HL-60 (cell line): ENCODE measurements at regions not wholly inside any gene's neighbourhood (a gene's known extent, or its start where the extent isn't known, plus 50 kb on each side); places are given as distances from the start of the nearest gene placed in this dataset.

Source experiments
- DNase-seq, 2 experiments: peaks; one replicate each; pipeline ENCODE4 v3.0.0-alpha.2; 2010 to 2020; ENCODE audit warnings: low read depth in 1 of 2, low spot score in 1 of 2
- H3K27ac ChIP-seq: fragments of 250-450 bp; sonication (Bioruptor Pico); replicated peaks from 2 replicates; pipeline ENCODE4 v1.5.1; 2020; ENCODE audit warnings: mild to moderate bottlenecking, moderate library complexity
- H3K27me3 ChIP-seq: fragments of 250-450 bp; sonication (Bioruptor Pico); 2 replicates; pipeline ENCODE4 v1.5.1; 2021; ENCODE audit warnings: mild to moderate bottlenecking, moderate library complexity; ENCODE audit not compliant: insufficient read depth, poor library complexity, severe bottlenecking
- H3K4me3 ChIP-seq: replicated peaks from 2 replicates; pipeline ENCODE4 v1.5.1; 2011; ENCODE audit warnings: mild to moderate bottlenecking, control low read depth, low read length; ENCODE audit not compliant: insufficient read depth
- CTCF ChIP-seq: IDR thresholded peaks from one replicate; pipeline ENCODE4 v1.5.1; 2011; ENCODE audit warnings: low read length, control low read depth, inconsistent platforms; ENCODE audit not compliant: insufficient read depth
- GABPA ChIP-seq: IDR thresholded peaks from 2 replicates; pipeline ENCODE4 v1.6.1; 2012; ENCODE audit warnings: low read depth
- POLR2AphosphoS5 ChIP-seq: IDR thresholded peaks from 2 replicates; pipeline ENCODE4 v1.6.1; 2012; ENCODE audit warnings: low read depth
- REST ChIP-seq: IDR thresholded peaks from 2 replicates; pipeline ENCODE4 v1.6.1; 2012; ENCODE audit warnings: low read depth; ENCODE audit not compliant: insufficient replicate concordance
- SPI1 ChIP-seq: IDR thresholded peaks from 2 replicates; pipeline ENCODE4 v1.6.1; 2012; ENCODE audit warnings: low read depth, mild to moderate bottlenecking, borderline replicate concordance

DNA sequence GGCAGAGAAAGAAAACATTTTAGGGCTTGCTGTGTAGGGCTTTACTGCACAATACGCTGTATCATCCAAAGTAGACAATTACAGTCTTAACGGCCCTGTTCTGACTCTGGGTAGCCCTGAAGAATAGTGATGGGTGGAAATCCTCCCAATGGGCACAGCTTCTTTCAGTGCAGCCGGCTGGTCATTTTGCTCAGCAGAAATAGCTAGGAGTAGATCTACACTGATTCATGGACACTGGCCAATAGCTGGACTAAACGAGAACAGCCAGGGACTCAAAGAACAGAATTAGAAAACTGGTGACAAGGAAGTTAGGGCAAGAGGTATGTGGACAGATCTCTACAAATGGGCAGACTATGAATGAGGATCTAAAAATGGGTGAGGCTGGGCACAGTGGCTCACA is 69.3 kb downstream of the IARS1 start:
- DNase-seq, result no peak
- Histone ChIP-seq H3K27me3 (no peaks in the 10 kb centered on the region), H3K4me3 (no peak overlapping the region), H3K27ac (no peak overlapping the region)
- TF ChIP-seq REST, result no peak
- TF ChIP-seq CTCF, result no peak
- TF ChIP-seq POLR2AphosphoS5, result no peak
- TF ChIP-seq SPI1, result no peak
- TF ChIP-seq GABPA, result no peak

- DNase-seq, result no peak
- H3K27me3 ChIP-seq, result no peaks in the 10 kb centered on the region
- no peak overlapping the region for H3K4me3 ChIP-seq
- TF ChIP-seq SPI1 (no peak), CTCF (no peak), GABPA (no peak), POLR2AphosphoS5 (no peak), REST (no peak)
- no peak overlapping the region for H3K27ac ChIP-seq
Measured at GRCh38 chr9:92223758-92224157, 69.7 kb downstream of the IARS1 start.

- no peak for DNase-seq
- no peaks in the 10 kb centered on the region for H3K27me3 ChIP-seq
- TF ChIP-seq POLR2AphosphoS5 (no peak; the same call in 1 of the 2 replicates), SPI1 (no peak), REST (no peak), GABPA (no peak), CTCF (no peak)
- H3K4me3 ChIP-seq, result no peak overlapping the region
- H3K27ac ChIP-seq, result no peak overlapping the region
Measured at GRCh38 chr9:92208693-92209524, 84.6 kb downstream of the IARS1 start.
